ENCODE measurements at regions not wholly inside any gene's neighbourhood (a gene's known extent, or its start where the extent isn't known, plus 50 kb on each side); places are given as distances from the start of the nearest gene placed in this dataset.

- H3K4me3 ChIP-seq (ENCODE audit: low read depth, low read length) = no peak overlapping the region
- H3K4me2 ChIP-seq (ENCODE audit: low read length) = no peak overlapping the region
- H3K36me3 ChIP-seq (ENCODE audit: control insufficient read depth, insufficient read depth, low read length) = no peaks in the 10 kb centered on the region
- no peaks in the 10 kb centered on the region for H3K4me1 ChIP-seq
- no peaks in the 10 kb centered on the region for H3K27me3 ChIP-seq (ENCODE audit: control insufficient read depth, insufficient read depth, low read length)
- no peak overlapping the region for H3K9ac ChIP-seq
- no peaks in the 10 kb centered on the region for H3K79me2 ChIP-seq
- no peak overlapping the region for H2AFZ ChIP-seq
- H3K27ac ChIP-seq = no peak overlapping the region
- TF ChIP-seq CTCF (IDR thresholded peaks at IDR 0.05) = no peak
- H3K9me3 ChIP-seq (ENCODE audit: control insufficient read depth, low read length) = no peaks in the 10 kb centered on the region
Measured at GRCh38 chr13:62564770-62565169, 1149.1 kb upstream of the PCDH20 start.

- no peaks in the 10 kb centered on the region for H3K79me2 ChIP-seq
- no peak overlapping the region for H3K4me2 ChIP-seq (ENCODE audit: low read length)
- no peaks in the 10 kb centered on the region for H3K36me3 ChIP-seq (ENCODE audit: control insufficient read depth, insufficient read depth, low read length)
- TF ChIP-seq CTCF (IDR thresholded peaks at IDR 0.05) = no peak
- no peaks in the 10 kb centered on the region for H3K27me3 ChIP-seq (ENCODE audit: control insufficient read depth, insufficient read depth, low read length)
- no peak overlapping the region for H3K27ac ChIP-seq
- no peak overlapping the region for H2AFZ ChIP-seq
- H3K4me3 ChIP-seq (ENCODE audit: low read depth, low read length) = no peak overlapping the region
- no peak overlapping the region for H3K9ac ChIP-seq
- H3K4me1 ChIP-seq = no peaks in the 10 kb centered on the region
- H3K9me3 ChIP-seq (ENCODE audit: control insufficient read depth, low read length) = no peaks in the 10 kb centered on the region
Measured at GRCh38 chr13:62563251-62563650, 1147.6 kb upstream of the PCDH20 start.

GRCh38 chr13:62556978-62557377 is 1141.3 kb upstream of the PCDH20 start:
- Histone ChIP-seq H3K36me3 (ENCODE audit: control insufficient read depth, insufficient read depth, low read length) (no peaks in the 10 kb centered on the region), H2AFZ (no peak overlapping the region), H3K27me3 (ENCODE audit: control insufficient read depth, insufficient read depth, low read length) (no peaks in the 10 kb centered on the region), H3K4me3 (ENCODE audit: low read depth, low read length) (no peak overlapping the region), H3K9ac (no peak overlapping the region), H3K79me2 (no peaks in the 10 kb centered on the region), H3K4me1 (no peaks in the 10 kb centered on the region), H3K27ac (no peak overlapping the region), H3K4me2 (ENCODE audit: low read length) (no peak overlapping the region), H3K9me3 (ENCODE audit: control insufficient read depth, low read length) (no peaks in the 10 kb centered on the region)
- TF ChIP-seq CTCF (IDR thresholded peaks at IDR 0.05) = no peak

- TF ChIP-seq CTCF (IDR thresholded peaks at IDR 0.05) = no peak
- H3K27me3 ChIP-seq (ENCODE audit: control insufficient read depth, insufficient read depth, low read length) = no peaks in the 10 kb centered on the region
Measured at GRCh38 chr13:62551588-62551987, 1135.9 kb upstream of the PCDH20 start.

GRCh38 chr13:62544928-62545327 is 1129.3 kb upstream of the PCDH20 start:
- no peak overlapping the region for H3K9ac ChIP-seq
- H3K79me2 ChIP-seq = no peaks in the 10 kb centered on the region
- H2AFZ ChIP-seq = no peak overlapping the region
- no peaks in the 10 kb centered on the region for H3K9me3 ChIP-seq (ENCODE audit: control insufficient read depth, low read length)
- no peaks in the 10 kb centered on the region for H3K27me3 ChIP-seq (ENCODE audit: control insufficient read depth, insufficient read depth, low read length)
- H3K27ac ChIP-seq = no peak overlapping the region
- no peaks in the 10 kb centered on the region for H3K36me3 ChIP-seq (ENCODE audit: control insufficient read depth, insufficient read depth, low read length)
- no peak for TF ChIP-seq CTCF (IDR thresholded peaks at IDR 0.05)
- no peaks in the 10 kb centered on the region for H3K4me1 ChIP-seq
- no peak overlapping the region for H3K4me3 ChIP-seq (ENCODE audit: low read depth, low read length)
- no peak overlapping the region for H3K4me2 ChIP-seq (ENCODE audit: low read length)

More at GRCh38 chr13:62551588-62551987, 1135.9 kb upstream of the PCDH20 start:
- Histone ChIP-seq H3K36me3 (ENCODE audit: control insufficient read depth, insufficient read depth, low read length) (no peaks in the 10 kb centered on the region), H3K79me2 (no peaks in the 10 kb centered on the region), H3K4me3 (ENCODE audit: low read depth, low read length) (no peak overlapping the region), H3K9me3 (ENCODE audit: control insufficient read depth, low read length) (no peaks in the 10 kb centered on the region), H3K27ac (no peak overlapping the region), H3K4me2 (ENCODE audit: low read length) (no peak overlapping the region), H2AFZ (no peak overlapping the region), H3K4me1 (no peaks in the 10 kb centered on the region), H3K9ac (no peak overlapping the region)

Data from parathyroid adenoma (tissue), 2 donors.